HepG2 (cell line): ENCODE measurements at regions not wholly inside any gene's neighbourhood (a gene's known extent, or its start where the extent isn't known, plus 50 kb on each side); places are given as distances from the start of the nearest gene placed in this dataset.

Source experiments
- AGO2 ChIP-seq: fragments of 200-400 bp; formaldehyde crosslinking; optimal IDR thresholded peaks from 2 replicates; pipeline ENCODE3; 2017; ENCODE audit warnings: mild to moderate bottlenecking, low read depth, low read length, moderate library complexity
- THAP9 ChIP-seq: sonication (generic); formaldehyde crosslinking; IDR thresholded peaks from 2 replicates; pipeline ENCODE4; 2020; ENCODE audit warnings: missing genetic modification reagents, mild to moderate bottlenecking, borderline replicate concordance
- ZFYVE20 ChIP-seq: sonication (generic); formaldehyde crosslinking; IDR thresholded peaks from 2 replicates; pipeline ENCODE4 v1.8.0; 2023; ENCODE audit warnings: low read depth, mild to moderate bottlenecking, moderate library complexity, missing genetic modification reagents, borderline replicate concordance
- ZNF513 ChIP-seq: sonication (generic); formaldehyde crosslinking; conservative IDR thresholded peaks from 2 replicates; pipeline ENCODE4 v1.5.0; 2020; ENCODE audit warnings: missing genetic modification reagents
- ZNF720 ChIP-seq: sonication (generic); formaldehyde crosslinking; IDR thresholded peaks from 2 replicates; pipeline ENCODE4 v1.4.0; 2020; ENCODE audit warnings: missing genetic modification reagents
- ZNF747 ChIP-seq: sonication (generic); formaldehyde crosslinking; IDR thresholded peaks from 2 replicates; pipeline ENCODE4 v1.8.1; 2023; ENCODE audit warnings: missing genetic modification reagents, mild to moderate bottlenecking, borderline replicate concordance
- ZNF772 ChIP-seq: sonication (generic); formaldehyde crosslinking; IDR thresholded peaks from 2 replicates; pipeline ENCODE4 v1.5.0; 2020; ENCODE audit warnings: mild to moderate bottlenecking, missing genetic modification reagents
- TF ChIP-seq, protein P1 (sequence below): sonication (generic); formaldehyde crosslinking; IDR thresholded peaks from 2 replicates; pipeline ENCODE4 v1.5.1; 2020; ENCODE audit warnings: mild to moderate bottlenecking, missing genetic modification reagents, moderate library complexity

DNA sequence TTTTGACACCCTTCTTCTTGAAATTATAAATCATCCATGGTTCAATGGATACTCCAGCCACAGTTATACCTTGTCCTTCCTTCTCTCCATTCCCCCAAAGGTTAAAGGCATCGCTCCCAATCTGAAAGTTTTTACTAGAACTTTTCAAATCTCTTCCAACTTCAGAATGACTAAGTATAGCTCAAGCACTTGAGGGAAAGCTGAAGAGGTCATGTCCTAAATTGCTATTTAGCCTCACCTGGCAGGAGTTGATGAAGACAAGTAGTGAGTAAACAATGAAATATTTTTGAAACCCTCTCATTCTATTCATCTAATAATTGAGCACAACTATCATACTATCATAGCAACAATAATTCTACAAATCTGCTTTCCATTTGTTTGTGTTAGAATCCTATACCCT, 167.8 kb downstream of the HNMT start (continued):
- TF ChIP-seq, protein P1, sequence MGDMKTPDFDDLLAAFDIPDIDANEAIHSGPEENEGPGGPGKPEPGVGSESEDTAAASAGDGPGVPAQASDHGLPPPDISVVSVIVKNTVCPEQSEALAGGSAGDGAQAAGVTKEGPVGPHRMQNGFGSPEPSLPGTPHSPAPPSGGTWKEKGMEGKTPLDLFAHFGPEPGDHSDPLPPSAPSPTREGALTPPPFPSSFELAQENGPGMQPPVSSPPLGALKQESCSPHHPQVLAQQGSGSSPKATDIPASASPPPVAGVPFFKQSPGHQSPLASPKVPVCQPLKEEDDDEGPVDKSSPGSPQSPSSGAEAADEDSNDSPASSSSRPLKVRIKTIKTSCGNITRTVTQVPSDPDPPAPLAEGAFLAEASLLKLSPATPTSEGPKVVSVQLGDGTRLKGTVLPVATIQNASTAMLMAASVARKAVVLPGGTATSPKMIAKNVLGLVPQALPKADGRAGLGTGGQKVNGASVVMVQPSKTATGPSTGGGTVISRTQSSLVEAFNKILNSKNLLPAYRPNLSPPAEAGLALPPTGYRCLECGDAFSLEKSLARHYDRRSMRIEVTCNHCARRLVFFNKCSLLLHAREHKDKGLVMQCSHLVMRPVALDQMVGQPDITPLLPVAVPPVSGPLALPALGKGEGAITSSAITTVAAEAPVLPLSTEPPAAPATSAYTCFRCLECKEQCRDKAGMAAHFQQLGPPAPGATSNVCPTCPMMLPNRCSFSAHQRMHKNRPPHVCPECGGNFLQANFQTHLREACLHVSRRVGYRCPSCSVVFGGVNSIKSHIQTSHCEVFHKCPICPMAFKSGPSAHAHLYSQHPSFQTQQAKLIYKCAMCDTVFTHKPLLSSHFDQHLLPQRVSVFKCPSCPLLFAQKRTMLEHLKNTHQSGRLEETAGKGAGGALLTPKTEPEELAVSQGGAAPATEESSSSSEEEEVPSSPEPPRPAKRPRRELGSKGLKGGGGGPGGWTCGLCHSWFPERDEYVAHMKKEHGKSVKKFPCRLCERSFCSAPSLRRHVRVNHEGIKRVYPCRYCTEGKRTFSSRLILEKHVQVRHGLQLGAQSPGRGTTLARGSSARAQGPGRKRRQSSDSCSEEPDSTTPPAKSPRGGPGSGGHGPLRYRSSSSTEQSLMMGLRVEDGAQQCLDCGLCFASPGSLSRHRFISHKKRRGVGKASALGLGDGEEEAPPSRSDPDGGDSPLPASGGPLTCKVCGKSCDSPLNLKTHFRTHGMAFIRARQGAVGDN (CRISPR knock-in tag) = no peak
- TF ChIP-seq THAP9 (CRISPR knock-in tag) = no peak
- TF ChIP-seq ZNF747 (CRISPR knock-in tag) = no peak
- no peak for TF ChIP-seq ZNF513
- TF ChIP-seq ZNF772 (CRISPR knock-in tag) = no peak
- TF ChIP-seq AGO2 = no peak
- TF ChIP-seq ZNF720 = no peak
- no peak for TF ChIP-seq ZFYVE20 (CRISPR knock-in tag)
